ENCODE measurements at regions not wholly inside any gene's neighbourhood (a gene's known extent, or its start where the extent isn't known, plus 50 kb on each side); places are given as distances from the start of the nearest gene placed in this dataset.
"Not testable (repeated sequence)": the region's sequence is repeated elsewhere in the genome, so short reads cannot be mapped to it uniquely, and the experiment has no call there.

DNA sequence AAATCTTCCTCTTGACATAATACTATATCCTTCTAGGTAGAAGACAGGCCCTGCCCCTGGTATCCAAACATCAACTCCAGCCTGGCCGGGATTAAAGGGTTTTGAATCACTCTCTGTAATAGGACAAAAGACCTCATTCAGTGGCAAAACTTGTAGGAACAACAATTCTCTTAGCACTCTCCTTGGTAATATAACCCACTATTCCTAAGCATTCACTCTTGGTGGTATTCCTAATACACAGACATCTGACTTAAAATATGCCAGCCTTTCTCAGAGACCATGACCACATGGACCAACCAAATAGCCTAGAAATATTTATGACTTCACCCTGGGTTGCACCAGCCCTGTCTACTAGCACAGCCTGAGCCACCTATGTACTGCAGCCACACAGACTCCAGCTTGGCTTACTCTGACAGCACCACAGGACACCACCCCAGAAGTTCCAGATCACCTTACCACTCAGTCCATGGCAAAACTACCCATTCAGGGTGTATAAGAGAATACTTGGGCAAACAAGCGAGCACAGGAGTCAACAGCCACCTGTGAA is 244.9 kb upstream of the NEBL start:
- DNase-seq (ENCODE audit: extremely low read depth in 1 of 11, low read depth in 9 of 11, low spot score in 4 of 11) = no peak

GRCh38 chr10:21138769-21139340 is 241.7 kb upstream of the NEBL start:
- peak in 5 of 11 donors; percentile 27 to 53 (median 37) for DNase-seq (ENCODE audit: extremely low read depth in 1 of 11, low read depth in 9 of 11, low spot score in 4 of 11)

DNA sequence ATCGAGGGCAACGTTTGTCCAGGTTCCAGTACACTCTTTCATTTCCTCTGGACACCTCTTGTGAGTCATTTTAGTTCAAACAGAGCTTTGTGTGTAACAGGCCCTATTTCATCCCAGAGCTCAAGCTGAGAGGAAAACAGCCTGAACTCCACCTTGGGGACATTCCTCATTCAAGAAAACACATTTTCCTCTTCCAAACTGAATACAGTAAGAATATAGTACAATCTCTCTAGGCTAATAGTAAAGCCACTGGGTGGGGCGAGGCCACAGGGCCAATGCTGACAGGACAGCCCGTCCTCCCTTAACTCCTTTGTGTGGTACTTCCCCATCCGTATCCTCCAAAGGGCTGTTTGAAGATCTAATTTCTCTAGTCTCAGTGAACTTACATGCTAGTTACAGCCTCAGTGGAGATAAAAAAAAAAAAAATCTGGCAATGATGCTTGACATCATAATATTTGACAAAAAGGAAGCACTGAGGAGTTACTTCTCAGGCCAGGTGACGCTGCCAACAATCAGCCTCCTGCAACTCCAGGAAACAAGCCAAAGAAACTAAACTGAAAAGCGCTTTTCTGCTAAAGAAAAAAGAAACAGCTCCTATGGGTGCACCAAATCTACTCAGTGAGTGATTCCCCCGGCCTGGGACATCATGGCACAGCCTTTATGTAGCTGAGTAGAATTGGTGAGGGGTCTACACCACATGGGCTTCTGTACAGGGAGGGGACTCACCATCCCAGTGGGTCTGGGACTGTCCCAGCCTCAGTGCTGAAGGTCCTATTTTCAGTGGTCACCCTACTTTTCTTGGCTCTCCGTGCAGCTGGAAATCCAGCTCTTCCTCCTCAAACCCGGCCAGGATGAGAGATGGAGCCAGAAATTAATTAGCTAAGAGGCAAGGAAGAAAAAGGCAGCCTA is 238.2 kb upstream of the NEBL start:
- DNase-seq (ENCODE audit: extremely low read depth in 1 of 11, low read depth in 9 of 11, low spot score in 4 of 11) = peak in 2 of 11 donors; percentile 20 to 24

DNA sequence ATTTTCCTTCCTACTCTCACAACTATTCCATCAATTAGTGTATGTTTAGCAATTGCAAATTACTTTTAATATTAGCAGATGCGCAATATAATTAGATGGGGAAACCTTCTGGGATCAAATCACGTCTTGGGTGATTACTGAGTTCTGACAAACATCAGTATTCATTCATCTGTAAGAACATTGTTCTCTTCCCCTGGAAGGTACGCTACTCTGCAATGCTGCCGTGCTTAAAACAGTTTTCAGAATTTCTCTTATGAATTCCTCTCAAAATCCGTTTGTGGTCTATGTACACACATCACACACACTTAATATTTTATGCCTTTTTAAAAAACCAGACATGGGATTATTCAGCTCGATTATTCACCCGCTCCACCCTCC is 237.5 kb upstream of the NEBL start:
- DNase-seq (ENCODE audit: extremely low read depth in 1 of 11, low read depth in 9 of 11, low spot score in 4 of 11) = no peak

DNA sequence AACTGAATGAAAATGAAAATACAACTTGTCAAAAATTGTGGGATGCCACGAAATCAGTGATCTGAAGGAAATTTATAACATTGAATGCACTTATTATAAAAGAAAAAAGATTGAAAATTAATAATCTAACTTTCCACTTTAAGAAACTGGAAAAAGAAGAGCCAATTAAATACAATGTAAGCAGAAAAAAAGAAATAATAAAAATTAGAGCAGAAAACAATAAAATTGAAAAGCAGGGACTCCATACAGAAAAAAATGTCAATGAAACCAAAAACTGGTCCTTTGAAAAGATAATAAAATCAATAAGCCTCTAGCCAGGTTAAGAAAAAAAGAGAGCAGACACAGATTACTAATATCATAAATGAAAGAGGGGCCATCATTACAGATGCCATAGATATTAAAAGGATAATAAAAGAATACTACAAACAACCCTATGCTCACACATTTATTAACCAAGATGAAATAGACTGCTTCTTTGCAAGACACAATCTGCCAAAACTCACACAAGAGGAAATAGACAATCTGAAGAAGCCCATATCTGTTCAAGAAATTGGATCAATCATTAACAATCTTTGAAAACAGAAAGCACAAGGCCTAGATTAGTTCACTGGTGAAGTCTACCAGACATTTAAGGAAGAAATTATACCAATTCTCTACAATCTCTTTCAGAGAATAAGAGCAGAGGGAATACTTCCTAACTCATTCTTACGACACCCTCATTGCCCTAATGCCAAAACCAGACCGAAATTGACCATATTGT is 233.8 kb upstream of the NEBL start:
- no peak for DNase-seq (ENCODE audit: extremely low read depth in 1 of 11, low read depth in 9 of 11, low spot score in 4 of 11)

DNA sequence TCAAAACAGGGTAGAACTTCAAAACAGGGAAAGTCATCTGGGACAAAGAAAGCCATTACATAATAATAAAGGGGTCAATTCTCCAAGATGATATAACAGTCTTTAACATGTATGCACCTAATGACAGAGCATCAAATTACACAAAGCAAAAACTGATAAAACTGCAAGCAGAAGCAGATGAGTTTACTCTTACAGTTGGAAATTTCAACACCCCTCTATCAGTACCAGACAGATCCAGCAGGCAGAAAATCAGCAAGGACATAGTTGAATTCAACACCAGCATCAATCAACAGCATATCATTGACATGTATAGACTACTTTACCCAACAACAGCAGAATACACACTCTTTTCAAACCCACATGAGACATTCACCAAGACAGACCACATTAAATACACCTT is 233.0 kb upstream of the NEBL start:
- no peak for DNase-seq (ENCODE audit: extremely low read depth in 1 of 11, low read depth in 9 of 11, low spot score in 4 of 11)

GRCh38 chr10:21125471-21126228 is 228.5 kb upstream of the NEBL start:
- DNase-seq (ENCODE audit: extremely low read depth in 1 of 11, low read depth in 9 of 11, low spot score in 4 of 11) = no peak

GRCh38 chr10:21122907-21123306 is 225.8 kb upstream of the NEBL start:
- DNase-seq (ENCODE audit: extremely low read depth in 1 of 11, low read depth in 9 of 11, low spot score in 4 of 11) = no peak

- not testable (repeated sequence) for DNase-seq (ENCODE audit: extremely low read depth in 1 of 11, low read depth in 9 of 11, low spot score in 4 of 11)
These were observed 224.7 kb upstream of the NEBL start for GRCh38 chr10:21121822-21122221.

DNA sequence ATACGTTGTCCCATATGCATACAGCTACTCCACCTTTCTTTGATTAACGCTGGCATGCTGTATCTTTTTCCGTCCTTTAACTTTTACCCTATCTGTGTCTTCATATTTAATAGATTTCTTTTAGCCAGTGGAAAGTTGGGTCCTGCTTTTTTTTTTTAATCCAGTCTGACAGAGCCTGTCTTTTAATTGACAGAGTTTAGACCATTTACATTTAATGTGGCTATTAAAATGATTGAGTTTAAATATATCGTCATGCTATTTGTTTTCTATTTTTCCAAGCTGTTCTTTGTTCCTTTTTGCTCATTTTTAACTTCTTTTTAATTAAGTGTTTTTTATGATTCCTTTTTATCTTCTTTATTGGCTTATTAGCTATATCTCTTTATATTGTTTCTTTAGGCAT is 217.6 kb upstream of the NEBL start:
- no peak for DNase-seq (ENCODE audit: extremely low read depth in 1 of 11, low read depth in 9 of 11, low spot score in 4 of 11)

DNA sequence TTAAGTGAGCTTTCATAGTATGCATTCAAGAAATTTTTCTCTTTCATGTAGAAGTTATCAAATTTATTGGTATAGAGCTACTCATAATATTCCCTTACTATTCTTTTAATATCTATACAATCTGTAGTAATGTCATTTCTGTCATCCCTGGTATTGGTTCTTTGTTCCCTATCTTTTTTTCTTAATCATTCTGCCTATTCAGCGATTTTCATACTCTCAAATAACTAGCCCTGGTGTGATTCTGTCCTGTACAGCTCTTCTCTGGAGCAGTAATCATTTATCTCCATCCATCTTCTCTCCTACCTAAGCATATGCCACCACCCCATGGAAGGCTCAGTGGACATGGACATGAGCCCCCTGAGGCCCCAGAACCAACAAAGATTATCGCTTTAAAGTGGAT is 213.2 kb upstream of the NEBL start:
- DNase-seq (ENCODE audit: extremely low read depth in 1 of 11, low read depth in 9 of 11, low spot score in 4 of 11) = no peak

GRCh38 chr10:21106931-21107330 is 209.8 kb upstream of the NEBL start:
- not testable (repeated sequence) for DNase-seq (ENCODE audit: extremely low read depth in 1 of 11, low read depth in 9 of 11, low spot score in 4 of 11)

DNA sequence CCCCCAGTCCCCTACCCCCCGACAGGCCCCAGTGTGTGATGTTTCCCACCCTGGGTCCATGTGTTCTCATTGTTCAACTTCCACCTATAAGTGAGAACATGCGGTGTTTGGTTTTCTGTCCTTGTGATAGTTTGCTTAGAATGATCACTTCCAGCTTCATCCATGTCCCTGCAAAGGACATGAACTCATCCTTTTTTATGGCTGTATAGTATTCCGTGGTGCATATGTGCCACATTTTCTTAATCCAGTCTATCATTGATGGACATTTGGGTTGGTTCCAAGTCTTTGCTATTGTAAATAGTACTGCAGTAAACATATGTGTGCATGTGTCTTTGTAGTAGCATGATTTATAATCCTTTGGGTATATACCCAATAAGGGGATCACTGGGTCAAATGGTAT is 208.2 kb upstream of the NEBL start:
- DNase-seq (ENCODE audit: extremely low read depth in 1 of 11, low read depth in 9 of 11, low spot score in 4 of 11) = not testable (repeated sequence)

DNA sequence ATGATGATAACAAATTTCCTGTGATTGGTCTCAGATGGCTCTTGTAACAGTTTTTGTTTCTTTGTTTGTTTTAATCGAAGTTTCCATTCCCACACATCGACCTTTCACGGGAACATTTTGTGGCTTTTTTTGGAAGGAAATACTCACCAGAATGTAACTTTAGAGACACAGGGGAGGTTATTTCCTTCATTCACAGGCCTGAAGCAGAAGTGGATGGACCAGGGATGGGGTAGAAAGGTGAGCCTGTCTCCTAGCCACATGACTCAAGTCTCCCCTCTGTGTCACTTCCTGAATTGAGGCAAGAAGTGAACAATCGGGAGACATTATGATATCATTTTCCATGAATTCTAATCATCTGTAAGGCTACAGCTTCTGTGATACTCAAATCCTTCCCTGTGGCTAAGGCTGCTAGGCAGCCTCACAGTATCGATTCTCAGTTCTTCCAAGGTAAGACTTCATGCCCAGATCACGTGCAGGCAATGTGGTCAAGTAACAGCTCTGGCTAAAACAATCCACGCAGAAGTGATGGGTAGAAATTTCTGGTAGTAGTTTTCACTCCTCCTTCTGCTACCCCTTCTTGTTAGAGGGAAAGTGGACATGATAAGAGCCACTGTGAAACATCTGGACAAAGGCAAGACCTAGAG is 203.9 kb upstream of the NEBL start:
- DNase-seq (ENCODE audit: extremely low read depth in 1 of 11, low read depth in 9 of 11, low spot score in 4 of 11) = no peak

DNA sequence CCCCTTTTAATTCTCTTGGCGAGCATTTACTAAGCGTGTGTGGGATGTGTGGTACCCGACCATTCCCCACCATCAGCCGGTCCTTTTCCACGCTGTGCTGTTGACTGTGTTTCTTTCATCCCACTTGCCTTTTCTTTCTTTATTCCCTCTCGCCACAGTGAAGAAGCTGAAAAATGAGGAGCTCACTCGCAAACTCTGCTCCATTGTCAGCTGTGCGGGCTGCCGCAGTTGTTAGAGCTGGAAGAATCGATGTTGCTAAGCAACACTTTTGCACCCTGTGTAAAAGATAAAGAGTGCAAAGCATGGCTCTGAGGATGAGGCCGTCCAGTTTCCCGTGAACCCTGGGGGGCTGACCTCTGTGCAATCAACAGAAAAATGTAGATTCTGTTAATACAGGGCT is 203.1 kb upstream of the NEBL start:
- DNase-seq (ENCODE audit: extremely low read depth in 1 of 11, low read depth in 9 of 11, low spot score in 4 of 11) = no peak

- no peak for DNase-seq (ENCODE audit: extremely low read depth in 1 of 11, low read depth in 9 of 11, low spot score in 4 of 11)
These were observed 202.4 kb upstream of the NEBL start for GRCh38 chr10:21099291-21100062.

DNA sequence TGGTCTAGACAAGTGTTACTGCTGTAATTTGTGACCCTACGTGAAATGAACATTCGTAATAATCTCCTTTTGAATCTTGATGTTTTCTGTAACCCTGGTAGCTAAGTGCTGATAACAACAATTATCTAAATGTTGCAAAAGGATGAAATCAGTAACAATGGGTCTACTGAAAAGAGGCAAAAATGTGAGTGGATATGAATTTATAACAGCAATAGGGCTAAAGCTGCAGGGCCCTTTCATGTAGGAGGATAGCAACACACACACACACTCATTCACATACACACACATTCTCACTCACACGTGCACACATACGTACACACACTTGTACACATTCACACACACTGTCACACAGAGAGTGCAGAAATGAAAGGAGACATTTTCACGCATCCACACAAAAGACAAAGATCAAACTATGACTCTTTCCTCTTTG is 200.8 kb upstream of the NEBL start:
- no peak for DNase-seq (ENCODE audit: extremely low read depth in 1 of 11, low read depth in 9 of 11, low spot score in 4 of 11)

DNA sequence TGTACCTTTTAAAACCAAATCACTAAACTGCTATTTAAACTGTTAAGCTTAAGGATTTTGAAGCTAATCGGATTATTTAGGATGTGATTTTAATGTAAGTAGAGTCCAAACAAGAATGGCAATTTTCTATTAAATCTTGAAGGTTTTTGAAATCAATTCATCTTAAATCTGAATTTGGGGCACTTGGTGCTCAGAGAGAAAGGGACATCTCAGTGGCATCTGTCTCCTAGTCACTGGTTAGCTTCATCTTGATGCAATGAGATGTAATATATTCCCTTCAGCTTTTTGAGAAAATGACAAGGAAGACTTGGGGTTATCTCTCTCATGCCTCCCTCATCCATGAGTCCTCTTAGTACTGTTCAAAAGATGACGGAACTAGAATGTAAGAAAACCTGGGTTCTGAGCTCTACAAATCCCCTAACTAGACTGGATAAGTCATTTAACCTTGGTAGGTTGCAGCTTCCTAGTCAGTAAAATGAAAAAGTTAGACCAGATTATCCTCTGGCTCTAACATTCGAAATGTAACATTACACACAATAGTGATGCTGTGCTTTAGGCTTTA is 198.5 kb upstream of the NEBL start:
- no peak for DNase-seq (ENCODE audit: extremely low read depth in 1 of 11, low read depth in 9 of 11, low spot score in 4 of 11)
